ENCODE measurements at regions not wholly inside any gene's neighbourhood (a gene's known extent, or its start where the extent isn't known, plus 50 kb on each side); places are given as distances from the start of the nearest gene placed in this dataset.

DNA sequence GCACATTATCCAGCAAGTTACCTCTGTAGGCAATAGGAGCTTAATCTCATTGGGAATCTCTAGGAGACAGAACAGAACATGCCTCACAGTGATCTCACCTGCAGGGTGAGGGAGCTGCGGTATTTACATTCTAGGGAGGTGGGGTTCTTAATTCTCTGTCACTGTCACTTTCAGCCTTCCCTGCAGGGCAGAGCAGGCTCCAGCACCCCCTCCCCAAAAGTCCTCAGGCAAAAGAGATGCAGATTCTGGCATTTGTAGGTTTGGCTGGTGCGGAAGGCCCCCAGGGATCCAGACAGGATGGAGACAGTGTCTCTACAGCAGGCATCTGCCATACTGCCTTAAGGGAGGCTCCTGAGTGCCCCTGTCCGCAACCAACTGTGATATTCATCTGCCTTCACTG is 166.4 kb upstream of the ATP6AP2 start:
- TF ChIP-seq, protein P1, sequence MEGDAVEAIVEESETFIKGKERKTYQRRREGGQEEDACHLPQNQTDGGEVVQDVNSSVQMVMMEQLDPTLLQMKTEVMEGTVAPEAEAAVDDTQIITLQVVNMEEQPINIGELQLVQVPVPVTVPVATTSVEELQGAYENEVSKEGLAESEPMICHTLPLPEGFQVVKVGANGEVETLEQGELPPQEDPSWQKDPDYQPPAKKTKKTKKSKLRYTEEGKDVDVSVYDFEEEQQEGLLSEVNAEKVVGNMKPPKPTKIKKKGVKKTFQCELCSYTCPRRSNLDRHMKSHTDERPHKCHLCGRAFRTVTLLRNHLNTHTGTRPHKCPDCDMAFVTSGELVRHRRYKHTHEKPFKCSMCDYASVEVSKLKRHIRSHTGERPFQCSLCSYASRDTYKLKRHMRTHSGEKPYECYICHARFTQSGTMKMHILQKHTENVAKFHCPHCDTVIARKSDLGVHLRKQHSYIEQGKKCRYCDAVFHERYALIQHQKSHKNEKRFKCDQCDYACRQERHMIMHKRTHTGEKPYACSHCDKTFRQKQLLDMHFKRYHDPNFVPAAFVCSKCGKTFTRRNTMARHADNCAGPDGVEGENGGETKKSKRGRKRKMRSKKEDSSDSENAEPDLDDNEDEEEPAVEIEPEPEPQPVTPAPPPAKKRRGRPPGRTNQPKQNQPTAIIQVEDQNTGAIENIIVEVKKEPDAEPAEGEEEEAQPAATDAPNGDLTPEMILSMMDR (IDR thresholded peaks at IDR 0.05; ENCODE audit: insufficient read depth, low read length): no peak
- TF ChIP-seq, protein P2, sequence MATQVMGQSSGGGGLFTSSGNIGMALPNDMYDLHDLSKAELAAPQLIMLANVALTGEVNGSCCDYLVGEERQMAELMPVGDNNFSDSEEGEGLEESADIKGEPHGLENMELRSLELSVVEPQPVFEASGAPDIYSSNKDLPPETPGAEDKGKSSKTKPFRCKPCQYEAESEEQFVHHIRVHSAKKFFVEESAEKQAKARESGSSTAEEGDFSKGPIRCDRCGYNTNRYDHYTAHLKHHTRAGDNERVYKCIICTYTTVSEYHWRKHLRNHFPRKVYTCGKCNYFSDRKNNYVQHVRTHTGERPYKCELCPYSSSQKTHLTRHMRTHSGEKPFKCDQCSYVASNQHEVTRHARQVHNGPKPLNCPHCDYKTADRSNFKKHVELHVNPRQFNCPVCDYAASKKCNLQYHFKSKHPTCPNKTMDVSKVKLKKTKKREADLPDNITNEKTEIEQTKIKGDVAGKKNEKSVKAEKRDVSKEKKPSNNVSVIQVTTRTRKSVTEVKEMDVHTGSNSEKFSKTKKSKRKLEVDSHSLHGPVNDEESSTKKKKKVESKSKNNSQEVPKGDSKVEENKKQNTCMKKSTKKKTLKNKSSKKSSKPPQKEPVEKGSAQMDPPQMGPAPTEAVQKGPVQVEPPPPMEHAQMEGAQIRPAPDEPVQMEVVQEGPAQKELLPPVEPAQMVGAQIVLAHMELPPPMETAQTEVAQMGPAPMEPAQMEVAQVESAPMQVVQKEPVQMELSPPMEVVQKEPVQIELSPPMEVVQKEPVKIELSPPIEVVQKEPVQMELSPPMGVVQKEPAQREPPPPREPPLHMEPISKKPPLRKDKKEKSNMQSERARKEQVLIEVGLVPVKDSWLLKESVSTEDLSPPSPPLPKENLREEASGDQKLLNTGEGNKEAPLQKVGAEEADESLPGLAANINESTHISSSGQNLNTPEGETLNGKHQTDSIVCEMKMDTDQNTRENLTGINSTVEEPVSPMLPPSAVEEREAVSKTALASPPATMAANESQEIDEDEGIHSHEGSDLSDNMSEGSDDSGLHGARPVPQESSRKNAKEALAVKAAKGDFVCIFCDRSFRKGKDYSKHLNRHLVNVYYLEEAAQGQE (IDR thresholded peaks at IDR 0.05; ENCODE audit: insufficient replicate concordance, low read depth): no peak
- TF ChIP-seq POLR2AphosphoS5 (IDR thresholded peaks at IDR 0.05; ENCODE audit: low read depth): no peak
- TF ChIP-seq GABPA (IDR thresholded peaks at IDR 0.05; ENCODE audit: low read depth): no peak
- TF ChIP-seq SPI1 (IDR thresholded peaks at IDR 0.05; ENCODE audit: borderline replicate concordance, low read depth): no peak
